H54 (cell line): ENCODE measurements at regions not wholly inside any gene's neighbourhood (a gene's known extent, or its start where the extent isn't known, plus 50 kb on each side); places are given as distances from the start of the nearest gene placed in this dataset.

Experiments
- DNase-seq: peaks from one replicate; pipeline ENCODE4 v3.0.0; 2011; ENCODE audit warnings: low spot score, mixed read lengths; ENCODE audit not compliant: insufficient read length
- FAIRE-seq: peaks from 3 replicates; lab custom pipeline; 2011; peaks lifted over from hg19 to GRCh38; lab: Jason Lieb, UNC
- POLR2A ChIP-seq: IDR thresholded peaks from 2 replicates; pipeline ENCODE4 v1.6.1; 2011; ENCODE audit warnings: low read depth, mild to moderate bottlenecking, low read length

- no peak for TF ChIP-seq POLR2A
- FAIRE-seq = no peak
- no peak for DNase-seq
Observed at GRCh38 chr10:77716458-77717317, 79.1 kb upstream of the KCNMA1 start.

GRCh38 chr10:77715536-77715935, 77.9 kb upstream of the KCNMA1 start:
- TF ChIP-seq POLR2A = no peak
- no peak for DNase-seq
- no peak for FAIRE-seq

DNA sequence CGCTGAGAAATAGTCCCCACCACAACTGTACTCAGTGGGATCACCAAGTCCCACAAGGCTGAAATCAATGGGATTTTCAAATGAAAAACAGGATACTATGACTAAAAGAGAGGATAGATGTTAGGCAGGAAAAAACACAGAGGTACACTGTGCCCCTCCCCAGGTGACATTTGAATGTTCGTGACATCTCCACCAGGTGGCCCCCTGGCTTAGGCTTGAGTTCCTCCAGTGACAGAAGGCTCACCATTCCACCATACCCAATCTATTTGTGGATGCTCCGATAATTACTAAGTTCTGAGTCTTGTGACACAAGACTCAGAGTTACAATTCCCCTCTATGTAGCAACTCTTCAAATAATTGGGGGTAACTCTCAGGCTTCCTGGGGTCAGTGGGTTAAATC, 77.5 kb upstream of the KCNMA1 start:
- FAIRE-seq (peak; percentile 33), DNase-seq (no peak)
- no peak for TF ChIP-seq POLR2A

- TF ChIP-seq POLR2A = no peak
- no peak for FAIRE-seq
- no peak for DNase-seq
Observed at GRCh38 chr10:77713521-77714280, 76.1 kb upstream of the KCNMA1 start.

DNA sequence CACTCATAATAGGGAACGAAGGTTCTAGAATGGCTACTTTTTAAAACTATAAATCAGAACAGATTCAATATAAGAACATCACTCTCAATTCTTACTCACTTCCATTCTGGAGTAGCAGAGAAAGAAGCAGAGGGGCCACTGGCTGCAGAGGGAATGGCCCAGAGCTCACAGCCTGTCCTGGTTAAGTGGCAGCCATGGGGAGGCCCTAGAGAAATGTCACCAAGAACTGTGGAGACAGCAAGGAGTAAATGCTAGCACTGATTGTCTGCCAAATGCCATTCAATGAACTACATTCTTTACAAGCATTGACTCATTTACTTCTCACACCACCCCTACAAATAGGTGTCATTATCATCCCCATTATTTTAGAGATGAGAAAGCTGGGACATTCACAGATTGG, 74.6 kb upstream of the KCNMA1 start:
- DNase-seq (no peak), FAIRE-seq (no peak)
- no peak for TF ChIP-seq POLR2A

DNA sequence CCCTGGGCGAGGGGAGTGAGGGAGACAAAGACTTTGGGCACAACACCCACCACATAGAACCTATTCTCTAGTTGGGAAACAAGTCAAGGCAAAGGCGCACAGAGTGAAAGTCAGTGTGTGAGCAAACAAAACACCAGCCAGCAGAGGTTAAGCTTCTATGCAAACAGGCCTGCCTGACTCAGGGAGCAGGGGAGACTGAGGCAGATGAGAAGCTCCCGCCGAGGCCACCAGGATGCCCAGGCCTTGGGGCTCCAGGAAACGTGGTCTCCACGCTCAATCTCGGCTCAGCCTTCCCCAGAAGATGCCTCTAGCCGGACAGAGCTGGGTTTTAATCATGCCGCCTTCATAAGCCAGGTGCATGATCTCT, 74.1 kb upstream of the KCNMA1 start:
- DNase-seq (no peak), FAIRE-seq (no peak)
- TF ChIP-seq POLR2A = no peak

DNA sequence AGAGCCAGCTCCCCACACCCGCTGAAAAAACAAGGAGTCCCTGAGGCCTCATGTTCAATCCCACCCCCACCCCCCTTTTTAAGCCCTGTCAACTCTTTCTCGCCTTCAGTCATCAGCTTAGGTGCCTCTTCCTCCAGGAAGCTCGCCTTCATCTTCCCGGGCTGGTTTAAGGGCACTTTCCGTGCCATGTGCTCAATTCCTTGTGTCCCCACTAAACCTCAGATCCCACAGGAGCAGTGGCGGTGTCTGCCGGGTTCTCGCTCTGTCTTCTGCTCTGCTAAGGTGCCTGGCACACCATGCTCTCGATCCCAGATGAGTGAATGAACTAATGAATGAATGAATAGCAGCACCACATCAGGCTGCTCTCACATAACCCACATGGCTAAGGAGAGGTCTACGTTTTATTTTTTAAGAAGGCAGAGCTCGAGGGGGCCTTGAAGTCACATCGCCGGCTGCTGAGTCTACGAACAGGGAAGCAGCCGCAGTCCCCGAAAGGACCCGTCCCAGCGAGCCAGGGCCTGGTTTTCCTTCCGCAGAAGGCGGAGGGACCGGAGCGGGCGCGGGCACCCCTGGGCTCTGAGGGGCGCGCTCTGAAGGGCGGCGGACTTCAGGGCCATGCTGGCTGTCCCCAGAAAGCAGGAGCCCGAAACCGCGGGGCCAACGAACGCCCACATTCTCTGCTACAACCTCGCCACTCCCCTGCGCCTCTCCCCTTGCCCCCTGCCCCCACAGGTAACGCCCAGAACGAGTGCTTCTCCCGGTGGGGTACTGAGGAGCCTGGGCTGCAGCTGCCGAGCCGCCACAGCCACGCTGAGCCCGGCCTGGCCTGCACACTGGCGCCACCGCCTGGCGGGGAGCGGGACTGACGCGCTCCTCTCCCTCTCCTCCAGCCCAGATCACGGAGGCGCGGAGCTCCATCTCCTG, 73.4 kb upstream of the KCNMA1 start:
- FAIRE-seq = peak; percentile 33
- peak; percentile 90 for DNase-seq
- TF ChIP-seq POLR2A = no peak

- DNase-seq (no peak), FAIRE-seq (no peak)
- TF ChIP-seq POLR2A = no peak
Observed at GRCh38 chr10:77710081-77710551, 72.5 kb upstream of the KCNMA1 start.

GRCh38 chr10:77707570-77707969, 70.0 kb upstream of the KCNMA1 start:
- no peak for FAIRE-seq
- TF ChIP-seq POLR2A = no peak
- DNase-seq = no peak

- FAIRE-seq = peak; percentile 90
- no peak for TF ChIP-seq POLR2A
- DNase-seq = peak; percentile 54
Observed at GRCh38 chr10:77702166-77702565, 64.6 kb upstream of the KCNMA1 start.

- DNase-seq (no peak), FAIRE-seq (no peak)
- TF ChIP-seq POLR2A = no peak
Observed at GRCh38 chr10:77700086-77700485, 62.5 kb upstream of the KCNMA1 start.

DNA sequence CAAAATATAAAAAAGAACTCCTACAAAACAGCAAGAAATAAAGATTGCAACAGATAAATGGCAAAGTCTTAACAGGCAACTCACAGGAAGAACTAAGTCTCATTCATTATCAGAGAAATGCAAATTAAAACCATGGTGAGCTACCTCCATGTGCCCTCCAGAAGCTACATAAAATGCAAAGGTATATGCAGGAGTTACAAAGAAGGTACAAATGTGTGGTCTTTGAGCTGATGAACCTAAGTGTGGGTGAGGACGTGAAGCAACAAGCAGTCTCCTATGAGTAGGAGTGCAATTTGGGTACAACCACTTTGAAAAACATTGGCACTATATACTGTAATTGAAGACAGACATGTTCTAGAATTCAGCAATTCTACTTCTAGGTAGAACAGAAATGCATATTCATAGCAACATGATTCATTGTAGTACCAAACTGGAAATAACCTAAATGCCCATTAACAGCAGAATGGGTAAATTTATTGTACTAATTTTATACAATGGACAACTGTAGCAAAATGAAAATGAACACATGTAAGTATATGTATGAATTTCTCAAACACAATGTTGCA, 61.6 kb upstream of the KCNMA1 start:
- TF ChIP-seq POLR2A = no peak
- no peak for FAIRE-seq

DNA sequence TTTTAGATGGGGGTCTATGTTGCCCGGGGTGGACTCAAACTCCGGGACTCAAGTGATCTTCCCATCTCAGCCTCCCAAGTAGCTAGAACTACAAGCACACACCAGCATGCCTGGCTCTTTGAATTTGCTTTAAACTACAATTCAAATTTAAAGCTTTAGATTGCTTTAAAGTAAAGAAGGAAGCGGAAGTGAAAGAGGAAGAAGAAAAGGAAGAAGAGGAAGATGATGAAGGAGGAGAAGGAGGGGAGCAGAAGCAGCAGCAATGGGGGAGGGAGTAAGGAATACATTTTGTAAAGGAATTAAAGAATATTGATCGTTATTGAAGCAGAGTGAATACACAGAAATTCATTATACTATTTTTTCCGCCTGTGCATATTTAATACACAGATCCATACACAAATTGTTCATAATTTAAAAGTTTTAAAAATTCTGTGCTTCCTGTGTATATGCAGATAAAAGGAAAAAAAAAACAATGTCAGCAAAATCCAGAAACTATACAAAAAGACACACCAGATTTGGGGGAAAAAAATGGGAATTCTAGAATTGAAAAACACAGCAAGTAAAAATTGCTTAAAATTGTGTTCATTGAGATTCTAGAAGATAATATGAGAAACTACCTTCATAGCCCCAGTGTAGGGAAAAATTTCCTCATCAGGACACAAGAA, 60.8 kb upstream of the KCNMA1 start:
- TF ChIP-seq POLR2A = no peak
- no peak for DNase-seq
- no peak for FAIRE-seq

More for the DNA sequence above, 61.6 kb upstream of the KCNMA1 start:
- no peak for DNase-seq

DNA sequence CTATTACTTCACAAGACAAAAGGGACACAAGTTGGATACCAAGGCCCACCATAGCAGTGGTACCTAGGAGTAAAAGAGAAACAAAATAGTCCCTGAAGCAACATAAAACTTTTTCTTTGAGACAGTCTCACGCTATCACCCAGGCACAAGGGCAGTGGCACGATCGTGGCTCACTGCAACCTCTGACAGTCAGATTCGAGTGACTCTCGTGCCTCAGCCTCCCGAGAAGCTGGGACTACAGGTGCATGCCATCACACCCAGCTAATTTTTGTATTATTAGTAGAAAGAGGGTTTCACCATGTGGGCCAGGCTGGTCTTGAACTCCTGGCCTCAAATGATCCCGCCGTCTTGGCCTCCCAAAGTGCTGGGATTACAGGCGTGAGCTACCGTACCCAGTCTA, 59.0 kb upstream of the KCNMA1 start:
- DNase-seq = no peak
- FAIRE-seq = no peak
- TF ChIP-seq POLR2A = no peak
